ENCODE measurements at regions not wholly inside any gene's neighbourhood (a gene's known extent, or its start where the extent isn't known, plus 50 kb on each side); places are given as distances from the start of the nearest gene placed in this dataset.

DNA sequence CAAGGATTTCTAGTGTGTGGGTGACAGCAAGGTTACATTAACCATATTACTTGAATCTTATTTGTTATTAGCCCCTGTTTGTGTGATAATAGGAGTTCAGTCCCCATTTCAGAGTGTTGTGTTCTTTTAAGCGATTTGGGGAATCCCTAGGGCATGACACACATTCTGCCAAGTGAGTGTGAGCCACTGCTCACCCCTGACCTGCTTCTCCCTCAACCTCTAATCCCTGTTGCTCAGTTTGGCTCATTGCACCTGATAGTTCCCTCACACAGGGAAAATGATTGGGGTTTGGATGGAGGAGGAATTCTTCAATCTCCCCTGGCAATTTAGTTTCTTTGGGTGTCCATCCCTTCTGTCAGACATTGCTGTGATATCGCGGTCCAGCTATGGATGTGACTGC lies 149.2 kb downstream of the DMRTA1 start:
- H3K27ac ChIP-seq, result no peak overlapping the region
- TF ChIP-seq, protein P1, sequence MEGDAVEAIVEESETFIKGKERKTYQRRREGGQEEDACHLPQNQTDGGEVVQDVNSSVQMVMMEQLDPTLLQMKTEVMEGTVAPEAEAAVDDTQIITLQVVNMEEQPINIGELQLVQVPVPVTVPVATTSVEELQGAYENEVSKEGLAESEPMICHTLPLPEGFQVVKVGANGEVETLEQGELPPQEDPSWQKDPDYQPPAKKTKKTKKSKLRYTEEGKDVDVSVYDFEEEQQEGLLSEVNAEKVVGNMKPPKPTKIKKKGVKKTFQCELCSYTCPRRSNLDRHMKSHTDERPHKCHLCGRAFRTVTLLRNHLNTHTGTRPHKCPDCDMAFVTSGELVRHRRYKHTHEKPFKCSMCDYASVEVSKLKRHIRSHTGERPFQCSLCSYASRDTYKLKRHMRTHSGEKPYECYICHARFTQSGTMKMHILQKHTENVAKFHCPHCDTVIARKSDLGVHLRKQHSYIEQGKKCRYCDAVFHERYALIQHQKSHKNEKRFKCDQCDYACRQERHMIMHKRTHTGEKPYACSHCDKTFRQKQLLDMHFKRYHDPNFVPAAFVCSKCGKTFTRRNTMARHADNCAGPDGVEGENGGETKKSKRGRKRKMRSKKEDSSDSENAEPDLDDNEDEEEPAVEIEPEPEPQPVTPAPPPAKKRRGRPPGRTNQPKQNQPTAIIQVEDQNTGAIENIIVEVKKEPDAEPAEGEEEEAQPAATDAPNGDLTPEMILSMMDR (conservative IDR thresholded peaks at IDR 0.05), result no peak

DNA sequence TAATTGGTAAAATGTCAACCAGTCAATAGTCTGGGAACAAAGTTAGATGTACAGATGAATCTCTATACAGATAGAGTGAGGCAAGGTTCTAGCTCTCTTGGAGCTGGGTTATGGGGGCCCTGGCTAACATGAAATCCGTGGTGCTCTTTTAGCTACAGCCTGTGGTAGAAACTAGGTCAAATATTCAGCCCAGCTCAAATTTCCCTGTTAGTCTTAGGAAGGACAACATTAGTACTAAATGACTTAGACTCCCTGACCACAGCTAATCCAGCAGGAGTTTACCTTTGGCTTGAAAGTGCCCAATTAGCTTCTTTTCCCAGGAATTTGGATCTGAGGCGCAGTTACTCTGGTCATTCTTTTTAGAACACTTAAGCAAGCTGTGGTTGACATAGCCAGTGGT lies 170.5 kb downstream of the DMRTA1 start:
- TF ChIP-seq, protein P1 (conservative IDR thresholded peaks at IDR 0.05), result no peak
- no peak overlapping the region for H3K27ac ChIP-seq

DNA sequence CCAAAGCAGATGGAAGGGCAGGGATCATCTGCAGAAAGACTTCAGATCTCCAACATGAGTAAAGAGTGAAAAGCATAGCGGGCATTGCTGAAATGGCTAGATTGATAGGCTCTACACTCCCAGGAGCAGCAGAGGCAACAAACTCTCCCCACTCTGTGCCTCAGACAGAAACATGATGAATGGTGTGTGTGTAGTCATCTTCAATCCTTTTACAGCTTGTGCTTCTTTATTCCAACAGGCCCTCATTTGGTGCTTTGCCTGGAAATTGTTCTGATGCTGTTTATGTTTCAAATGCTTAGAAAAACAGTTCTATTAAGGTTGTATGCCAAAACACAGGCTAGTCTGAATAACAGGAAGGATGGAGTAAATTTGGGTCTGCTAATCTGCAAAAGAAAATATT lies 176.2 kb downstream of the DMRTA1 start:
- TF ChIP-seq, protein P1 (conservative IDR thresholded peaks at IDR 0.05), result no peak
- H3K27ac ChIP-seq, result no peak overlapping the region

DNA sequence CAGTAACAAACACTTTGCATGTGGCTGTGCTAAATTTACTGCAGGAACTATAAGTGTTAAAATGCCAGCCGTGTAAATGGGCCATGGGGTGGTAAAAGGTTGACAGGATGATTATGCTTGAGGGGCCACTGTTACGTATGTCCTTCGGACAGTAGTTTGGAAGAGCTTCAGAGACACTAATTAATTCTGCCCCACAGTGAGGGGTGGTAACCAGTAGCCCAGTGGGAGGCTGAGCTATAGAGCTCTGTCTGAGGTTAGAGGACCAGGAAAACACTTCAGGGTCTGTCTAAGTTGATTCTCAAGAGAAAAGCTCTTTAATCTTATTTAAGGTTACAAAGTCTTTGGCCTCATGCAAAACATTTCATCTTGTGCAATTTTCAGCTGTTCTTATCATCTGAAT lies 176.6 kb downstream of the DMRTA1 start:
- TF ChIP-seq, protein P1 (conservative IDR thresholded peaks at IDR 0.05), result no peak
- no peak overlapping the region for H3K27ac ChIP-seq

DNA sequence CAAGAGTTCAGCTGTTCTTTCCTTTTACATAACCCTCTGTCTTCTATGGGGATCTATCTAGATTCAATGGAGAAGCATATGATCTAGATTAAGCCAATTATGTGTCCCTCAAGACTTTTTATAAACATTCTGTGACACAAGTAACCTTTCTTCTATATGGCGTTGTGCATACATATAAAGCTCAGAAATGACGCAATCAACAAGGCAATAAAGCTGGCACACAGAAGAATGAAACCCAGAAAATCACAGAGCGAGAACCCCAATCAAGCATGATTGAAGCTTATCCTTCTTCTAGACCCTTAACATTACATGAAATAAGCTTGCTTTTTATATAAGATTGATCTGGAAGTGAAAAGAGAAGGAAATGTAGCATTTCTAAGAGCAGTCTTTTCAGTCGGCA lies 178.9 kb downstream of the DMRTA1 start:
- TF ChIP-seq, protein P1 (conservative IDR thresholded peaks at IDR 0.05), result no peak
- H3K27ac ChIP-seq, result no peak overlapping the region

DNA sequence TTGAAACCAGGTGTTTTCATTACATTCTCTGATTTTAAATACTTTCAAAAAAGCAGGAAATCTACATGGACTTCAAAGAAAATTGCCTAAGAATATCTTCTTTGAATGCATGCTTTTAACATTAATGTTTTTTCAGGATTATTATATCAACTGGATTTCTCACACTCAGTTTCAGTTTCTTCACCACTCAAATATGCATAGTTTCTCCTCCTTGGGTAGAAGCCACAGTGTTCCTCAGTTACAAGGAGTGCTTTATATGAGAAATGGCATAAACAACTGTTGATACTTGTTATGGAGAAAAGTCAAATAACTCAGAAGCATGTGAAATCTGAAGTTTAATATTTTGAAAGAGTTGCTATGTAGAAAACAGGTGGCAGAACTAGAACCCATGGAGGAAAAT lies 196.9 kb downstream of the DMRTA1 start:
- H3K27ac ChIP-seq, result no peak overlapping the region
- TF ChIP-seq, protein P1 (conservative IDR thresholded peaks at IDR 0.05), result no peak

DNA sequence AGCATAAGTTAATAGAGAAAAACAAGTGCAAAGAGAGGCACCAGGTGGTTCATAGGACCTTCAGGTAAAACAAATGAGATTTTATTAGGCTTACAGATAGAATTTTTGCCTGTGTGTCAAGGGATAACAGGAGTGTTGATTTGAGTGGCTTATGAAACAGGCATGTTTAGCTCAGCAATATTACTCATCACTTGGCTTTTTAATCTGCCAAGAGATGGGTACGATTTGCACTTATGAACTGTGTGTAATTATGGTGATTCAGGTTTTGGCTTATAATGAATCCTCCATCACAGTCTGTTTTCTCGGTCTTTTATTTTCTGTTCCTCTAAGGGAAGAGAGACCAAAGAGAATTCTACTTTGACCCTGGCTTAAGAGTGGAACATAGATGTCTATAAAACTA lies 199.3 kb downstream of the DMRTA1 start:
- TF ChIP-seq, protein P1 (conservative IDR thresholded peaks at IDR 0.05), result no peak

DNA sequence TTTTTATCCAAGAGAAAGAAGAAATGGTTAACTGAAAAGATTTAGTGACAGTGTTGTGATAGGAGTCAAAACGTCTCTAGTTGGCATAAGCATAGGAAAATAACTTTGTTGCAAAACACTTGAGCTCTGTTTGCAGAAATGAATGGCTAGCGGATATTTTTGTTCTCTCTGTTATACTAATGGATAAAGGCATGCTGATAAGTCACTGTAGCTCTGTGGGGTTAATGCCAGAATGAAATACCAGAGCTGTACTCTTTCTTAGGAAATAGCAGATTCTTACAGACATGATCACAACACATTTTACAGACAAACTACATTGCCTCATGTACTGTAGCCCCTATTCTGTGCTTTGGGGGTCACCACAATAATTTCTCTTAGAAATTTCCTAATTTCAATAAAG lies 202.8 kb downstream of the DMRTA1 start:
- TF ChIP-seq, protein P1 (conservative IDR thresholded peaks at IDR 0.05), result no peak
- H3K27ac ChIP-seq, result no peak overlapping the region

More for the DNA sequence above, 199.3 kb downstream of the DMRTA1 start:
- no peak overlapping the region for H3K27ac ChIP-seq
